K562 (cell line): ENCODE measurements at regions not wholly inside any gene's neighbourhood (a gene's known extent, or its start where the extent isn't known, plus 50 kb on each side); places are given as distances from the start of the nearest gene placed in this dataset.

Experiments used
- ATAC-seq: fragments of 200-7000 bp; cut with Tn5 transposase; 3 replicates; pipeline ENCODE4 v1.9.1; 2020; ENCODE audit warnings: moderate library complexity
- BruUV-seq: library from RNA; stranded (reverse); fragments of 400-500 nt; replicated peaks from 2 replicates; lab custom pipeline; 2021; lab: Mats Ljungman, UMichigan
- CTCF ChIA-PET: fragments of 300-600 bp; formaldehyde crosslinking; extraction: SDS; loops from one replicate; lab custom pipeline; 2021; ENCODE audit warnings: low intra/inter-chr PET ratio; lab: Yijun Ruan, JAX
- POLR2A ChIA-PET: fragments of 300-600, 350-650 bp; sonication (Branson Sonifier 250); formaldehyde crosslinking; extraction: SDS; loops from one replicate; lab custom pipeline; 2021; ENCODE audit warnings: antibody characterized with exemption, inconsistent platforms; lab: Yijun Ruan, JAX
- DNase-seq, 4 experiments: peaks; one replicate each; pipeline versions ENCODE4 v3.0.0 to v3.0.0-alpha.2; 2011 to 2018; ENCODE audit warnings: low spot score in 3 of 4, mixed read lengths in 3 of 4; ENCODE audit errors: extremely low read depth in 1 of 4
- FAIRE-seq: peaks from 2 replicates; lab custom pipeline; 2011; peaks lifted over from hg19 to GRCh38; lab: Jason Lieb, UNC
- H2AFZ ChIP-seq: 2 replicates; pipeline ENCODE4 v1.6.0; 2011; ENCODE audit warnings: low read depth, low read length, control low read depth, inconsistent platforms
- H3K27ac ChIP-seq: fragments of 200-600 bp; 3 replicates; pipeline ENCODE4 v1.8.0; 2011; ENCODE audit warnings: low read depth, mild to moderate bottlenecking, control low read depth, inconsistent platforms, low read length, moderate library complexity, mixed read lengths; ENCODE audit errors: extremely low read depth
- H3K27me3 ChIP-seq, 2 experiments: fragments of 300-600 bp in 1 of 2; 2 replicates in 1 of 2; 3 replicates in 1 of 2; pipeline versions ENCODE4 v1.6.0 to v1.8.0; 2011; ENCODE audit warnings: inconsistent platforms in 2 of 2, low read length in 2 of 2, mild to moderate bottlenecking in 1 of 2, mixed read lengths in 1 of 2, moderate library complexity in 1 of 2; ENCODE audit not compliant: control insufficient read depth in 2 of 2, insufficient read depth in 2 of 2
- H3K36me3 ChIP-seq: fragments of 300-600 bp; 3 replicates; pipeline ENCODE4 v1.8.0; 2011; ENCODE audit warnings: mild to moderate bottlenecking, low read length, inconsistent platforms; ENCODE audit not compliant: control insufficient read depth, insufficient read depth
- H3K4me1 ChIP-seq, 2 experiments: fragments of 200-600 bp in 1 of 2; replicated peaks in 1 of 2; 2 replicates in 1 of 2; 3 replicates in 1 of 2; pipeline versions ENCODE4 v1.5.1 to v1.8.0; 2011; ENCODE audit warnings: inconsistent platforms in 2 of 2, low read length in 2 of 2, mild to moderate bottlenecking in 1 of 2, mixed read lengths in 1 of 2, moderate library complexity in 1 of 2; ENCODE audit not compliant: control insufficient read depth in 2 of 2, insufficient read depth in 2 of 2
- H3K4me2 ChIP-seq: 2 replicates; pipeline ENCODE4 v1.6.1; 2011; ENCODE audit warnings: low read length, control low read depth, inconsistent platforms, mixed read lengths; ENCODE audit not compliant: insufficient read depth
- H3K4me3 ChIP-seq: fragments of 200-600 bp; sonication (generic), shearing (Covaris generic); 2 replicates; pipeline ENCODE4 v1.5.1; 2016; ENCODE audit warnings: control low read depth, inconsistent platforms
- H3K79me2 ChIP-seq: fragments of 200-600 bp; 3 replicates; pipeline ENCODE4 v1.8.0; 2011; ENCODE audit warnings: low read length, inconsistent platforms; ENCODE audit not compliant: control insufficient read depth, insufficient read depth
- H3K9ac ChIP-seq, 2 experiments: 2 replicates each; pipeline versions ENCODE4 v1.6.0 to v1.6.1; 2011; ENCODE audit warnings: low read depth in 2 of 2, low read length in 2 of 2, control low read depth in 1 of 2, inconsistent platforms in 1 of 2, mild to moderate bottlenecking in 1 of 2, mixed read lengths in 1 of 2; ENCODE audit not compliant: insufficient read depth in 1 of 2
- H3K9me1 ChIP-seq: one replicate; pipeline ENCODE4 v1.6.0; 2011; ENCODE audit warnings: inconsistent platforms, mild to moderate bottlenecking, low read length, moderate library complexity; ENCODE audit not compliant: control insufficient read depth, insufficient read depth
- H3K9me3 ChIP-seq: replicated peaks from 2 replicates; pipeline ENCODE4 v1.5.1; 2011; ENCODE audit warnings: low read depth, low read length, inconsistent platforms; ENCODE audit not compliant: control insufficient read depth, insufficient read depth
- H4K20me1 ChIP-seq: replicated peaks from 2 replicates; pipeline ENCODE4 v1.6.1; 2011; ENCODE audit warnings: low read length, inconsistent platforms, mixed read lengths; ENCODE audit not compliant: control insufficient read depth, insufficient read depth
- BDP1 ChIP-seq: IDR thresholded peaks from 3 replicates; pipeline ENCODE4 v1.6.1; 2011; ENCODE audit not compliant: insufficient read length, insufficient read depth
- EWSR1 ChIP-seq: fragments of 450-650 bp; IDR thresholded peaks from 2 replicates; pipeline ENCODE4 v1.6.1; 2018; ENCODE audit warnings: borderline replicate concordance, mild to moderate bottlenecking, low read depth, moderate library complexity; ENCODE audit not compliant: partially characterized antibody
- GATAD2A ChIP-seq: fragments of 450-650 bp; IDR thresholded peaks from 2 replicates; pipeline ENCODE4 v1.6.1; 2017
- HIVEP1 ChIP-seq: fragments of 250-450 bp; sonication (Bioruptor Pico); IDR thresholded peaks from 2 replicates; pipeline ENCODE4 v1.4.0; 2020; ENCODE audit warnings: mild to moderate bottlenecking
- MED1 ChIP-seq: sonication (generic); formaldehyde crosslinking; IDR thresholded peaks from 2 replicates; pipeline ENCODE4 v1.8.1; 2023; ENCODE audit warnings: missing genetic modification reagents, borderline replicate concordance
- MIER1 ChIP-seq: fragments of 450-650 bp; IDR thresholded peaks from 2 replicates; pipeline ENCODE4 v1.6.1; 2016; ENCODE audit warnings: antibody characterized with exemption, mild to moderate bottlenecking, low read depth
- NR2C1 ChIP-seq, 2 experiments: fragments of 450-650 bp; IDR thresholded peaks; 2 replicates each; pipeline ENCODE4 v1.6.1; 2017; ENCODE audit warnings: mild to moderate bottlenecking in 2 of 2, antibody characterized with exemption in 1 of 2, inconsistent platforms in 1 of 2, missing compliant biosample characterization in 1 of 2, missing genetic modification characterization in 1 of 2
- OTX1 ChIP-seq: fragments of 450-650 bp; formaldehyde crosslinking; IDR thresholded peaks from 2 replicates; pipeline ENCODE4 v1.4.0; 2022; ENCODE audit warnings: mild to moderate bottlenecking
- PHB2 ChIP-seq: fragments of 450-650 bp; IDR thresholded peaks from 2 replicates; pipeline ENCODE4 v1.6.1; 2017; ENCODE audit warnings: low read depth
- RFX5 ChIP-seq: IDR thresholded peaks from 2 replicates; pipeline ENCODE4 v1.6.1; 2011; ENCODE audit warnings: low read depth, mild to moderate bottlenecking, improper control_type of control experiment, low read length
- SOX6 ChIP-seq: fragments of 450-650 bp; IDR thresholded peaks from 2 replicates; pipeline ENCODE4 v1.6.1; 2014; ENCODE audit warnings: mild to moderate bottlenecking
- WGBS: fragments of 100-300 bp; shearing (Covaris generic); methylation state at CpG from one replicate; pipeline ENCODE4 v1.1.6; 2016; ENCODE audit warnings: low coverage, mixed read lengths; ENCODE audit not compliant: insufficient coverage; ENCODE audit errors: missing lambda C conversion rate; 5-methylcytosine and 5-hydroxymethylcytosine counted together
- in situ Hi-C: fragments of 300-500 bp; cut with MboI; formaldehyde crosslinking; loops from 4 replicates; pipeline ENCODE4 v1.15.0; 2018; ENCODE audit warnings: inconsistent platforms, mixed read lengths
- intact Hi-C: fragments of 100-400 bp; cut with micrococcal nuclease; formaldehyde crosslinking; loops from 2 replicates; pipeline ENCODE4 v1.14.2; 2022
- TF ChIP-seq, protein P1 (sequence below): fragments of 450-650 bp; formaldehyde crosslinking; IDR thresholded peaks from 2 replicates; pipeline ENCODE4 v1.4.0; 2020; ENCODE audit warnings: mild to moderate bottlenecking, mixed read lengths
- TF ChIP-seq, protein P2 (sequence below): fragments of 250-450 bp; sonication (Bioruptor Pico); IDR thresholded peaks from 2 replicates; pipeline ENCODE4 v1.8.0; 2021; ENCODE audit warnings: borderline replicate concordance, mild to moderate bottlenecking, moderate library complexity; ENCODE audit not compliant: poor library complexity, severe bottlenecking
- TF ChIP-seq, protein P3 (sequence below): fragments of 450-650 bp; IDR thresholded peaks from 2 replicates; pipeline ENCODE4 v1.6.1; 2016; ENCODE audit warnings: mild to moderate bottlenecking

DNA sequence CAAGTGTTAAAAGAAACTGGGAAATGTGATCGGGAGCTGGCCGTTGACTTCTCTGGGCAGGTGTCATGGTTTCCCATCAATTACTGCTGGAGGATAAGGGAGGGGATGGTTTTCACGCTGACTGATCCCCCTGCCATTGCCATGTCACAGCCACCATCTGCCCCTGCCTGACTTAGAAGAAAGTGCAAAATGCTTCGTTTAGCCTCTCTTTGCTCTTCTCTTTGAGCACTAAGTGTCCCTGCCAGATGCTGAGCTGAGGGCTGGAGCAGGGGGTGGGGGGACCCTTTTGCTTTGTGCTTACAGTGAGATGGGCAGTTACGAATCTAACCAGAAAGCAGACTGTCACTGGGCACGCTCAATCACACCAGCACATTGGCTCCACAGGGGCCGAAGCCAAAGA lies 138.4 kb upstream of the ALDH1B1 start (continued):
- no peak for TF ChIP-seq RFX5
- TF ChIP-seq, protein P1, sequence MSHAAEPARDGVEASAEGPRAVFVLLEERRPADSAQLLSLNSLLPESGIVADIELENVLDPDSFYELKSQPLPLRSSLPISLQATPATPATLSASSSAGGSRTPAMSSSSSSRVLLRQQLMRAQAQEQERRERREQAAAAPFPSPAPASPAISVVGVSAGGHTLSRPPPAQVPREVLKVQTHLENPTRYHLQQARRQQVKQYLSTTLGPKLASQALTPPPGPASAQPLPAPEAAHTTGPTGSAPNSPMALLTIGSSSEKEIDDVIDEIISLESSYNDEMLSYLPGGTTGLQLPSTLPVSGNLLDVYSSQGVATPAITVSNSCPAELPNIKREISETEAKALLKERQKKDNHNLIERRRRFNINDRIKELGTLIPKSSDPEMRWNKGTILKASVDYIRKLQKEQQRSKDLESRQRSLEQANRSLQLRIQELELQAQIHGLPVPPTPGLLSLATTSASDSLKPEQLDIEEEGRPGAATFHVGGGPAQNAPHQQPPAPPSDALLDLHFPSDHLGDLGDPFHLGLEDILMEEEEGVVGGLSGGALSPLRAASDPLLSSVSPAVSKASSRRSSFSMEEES (CRISPR knock-in tag): no peak
- TF ChIP-seq BDP1: no peak
- TF ChIP-seq HIVEP1 (CRISPR knock-in tag): no peak
- TF ChIP-seq PHB2: no peak
- TF ChIP-seq NR2C1 (IDR thresholded peaks at IDR 0.05): no peak
- no peak for TF ChIP-seq NR2C1 (tag; IDR thresholded peaks at IDR 0.05)
- TF ChIP-seq, protein P2, sequence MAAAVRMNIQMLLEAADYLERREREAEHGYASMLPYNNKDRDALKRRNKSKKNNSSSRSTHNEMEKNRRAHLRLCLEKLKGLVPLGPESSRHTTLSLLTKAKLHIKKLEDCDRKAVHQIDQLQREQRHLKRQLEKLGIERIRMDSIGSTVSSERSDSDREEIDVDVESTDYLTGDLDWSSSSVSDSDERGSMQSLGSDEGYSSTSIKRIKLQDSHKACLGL (CRISPR knock-in tag): no peak

DNA sequence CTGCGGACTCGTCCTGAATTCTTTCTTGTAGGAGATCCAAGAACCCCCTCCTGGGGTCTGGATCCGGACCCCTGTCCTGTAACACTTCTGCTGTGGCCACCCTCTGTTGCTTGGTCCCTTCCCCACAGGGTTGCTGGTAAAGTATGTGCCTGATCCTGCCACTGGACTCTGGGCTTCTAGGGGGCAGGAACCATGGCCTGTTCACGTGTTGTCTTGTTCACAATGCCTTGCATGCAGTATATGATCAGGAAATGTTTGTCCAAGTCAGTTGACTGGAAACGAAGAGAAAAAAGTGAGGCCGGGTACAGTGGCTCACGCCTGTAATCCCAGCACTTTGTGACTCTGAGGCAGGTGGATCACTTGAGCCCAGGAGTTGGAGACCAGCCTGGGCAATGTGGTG lies 139.3 kb upstream of the ALDH1B1 start:
- DNase-seq (no peak), FAIRE-seq (no peak), ATAC-seq (no peak)
- Histone ChIP-seq H3K9ac (no peak overlapping the region), H2AFZ (no peak overlapping the region), H3K4me3 (no peak overlapping the region), H3K4me1 (no peaks in the 10 kb centered on the region), H4K20me1 (no peaks in the 10 kb centered on the region; the same call in 1 of the 2 replicates), H3K4me2 (no peak overlapping the region), H3K27me3 (peaks cover 13 to 35% of the 10 kb centered on the region in 2 experiments; a peak in 4 of 5 replicates), H3K9me1 (no peaks in the 10 kb centered on the region), H3K27ac (no peak overlapping the region), H3K9me3 (no peaks in the 10 kb centered on the region), H3K36me3 (no peaks in the 10 kb centered on the region), H3K79me2 (no peaks in the 10 kb centered on the region)
- in situ Hi-C loops: no loop called here
- ChIA-PET POLR2A (interaction anchor here (0.6 kb wide), 1 partner anchor 83 kb away, joined by 3 read pairs; no protein-coding TSS in a partner anchor), CTCF (no interaction called here)
- intact Hi-C loops: loop anchor here (5.0 to 10.0 kb wide), 2 partner anchors 79 to 168 kb away; no protein-coding TSS in a partner anchor
- WGBS: 3% methylated on average over 7 of the region's 7 CpGs
- TF ChIP-seq SOX6: no peak
- TF ChIP-seq MED1: no peak
- no peak for TF ChIP-seq MIER1
- TF ChIP-seq, protein P3, sequence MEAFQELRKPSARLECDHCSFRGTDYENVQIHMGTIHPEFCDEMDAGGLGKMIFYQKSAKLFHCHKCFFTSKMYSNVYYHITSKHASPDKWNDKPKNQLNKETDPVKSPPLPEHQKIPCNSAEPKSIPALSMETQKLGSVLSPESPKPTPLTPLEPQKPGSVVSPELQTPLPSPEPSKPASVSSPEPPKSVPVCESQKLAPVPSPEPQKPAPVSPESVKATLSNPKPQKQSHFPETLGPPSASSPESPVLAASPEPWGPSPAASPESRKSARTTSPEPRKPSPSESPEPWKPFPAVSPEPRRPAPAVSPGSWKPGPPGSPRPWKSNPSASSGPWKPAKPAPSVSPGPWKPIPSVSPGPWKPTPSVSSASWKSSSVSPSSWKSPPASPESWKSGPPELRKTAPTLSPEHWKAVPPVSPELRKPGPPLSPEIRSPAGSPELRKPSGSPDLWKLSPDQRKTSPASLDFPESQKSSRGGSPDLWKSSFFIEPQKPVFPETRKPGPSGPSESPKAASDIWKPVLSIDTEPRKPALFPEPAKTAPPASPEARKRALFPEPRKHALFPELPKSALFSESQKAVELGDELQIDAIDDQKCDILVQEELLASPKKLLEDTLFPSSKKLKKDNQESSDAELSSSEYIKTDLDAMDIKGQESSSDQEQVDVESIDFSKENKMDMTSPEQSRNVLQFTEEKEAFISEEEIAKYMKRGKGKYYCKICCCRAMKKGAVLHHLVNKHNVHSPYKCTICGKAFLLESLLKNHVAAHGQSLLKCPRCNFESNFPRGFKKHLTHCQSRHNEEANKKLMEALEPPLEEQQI: no peak
- no peak for TF ChIP-seq GATAD2A
- TF ChIP-seq OTX1 (CRISPR knock-in tag): no peak
- no peak for TF ChIP-seq EWSR1
- no TSS peak for BruUV-seq
